Epithelial cell of esophagus (primary cell): ENCODE measurements at regions not wholly inside any gene's neighbourhood (a gene's known extent, or its start where the extent isn't known, plus 50 kb on each side); places are given as distances from the start of the nearest gene placed in this dataset.

ENCODE experiments used
- DNase-seq: peaks from one replicate; pipeline ENCODE4 v3.0.0; 2010; ENCODE audit warnings: low read depth
- H3K4me3 ChIP-seq: 2 replicates; pipeline ENCODE4 v1.5.1; 2011; ENCODE audit warnings: mild to moderate bottlenecking, low read length, control low read depth
- TF ChIP-seq, protein P1 (sequence below): IDR thresholded peaks from 2 replicates; pipeline ENCODE4 v1.5.1; 2011; ENCODE audit warnings: low read depth, mild to moderate bottlenecking, low read length, control low read depth, inconsistent platforms; ENCODE audit not compliant: insufficient read depth; ENCODE audit errors: missing control alignments

DNA sequence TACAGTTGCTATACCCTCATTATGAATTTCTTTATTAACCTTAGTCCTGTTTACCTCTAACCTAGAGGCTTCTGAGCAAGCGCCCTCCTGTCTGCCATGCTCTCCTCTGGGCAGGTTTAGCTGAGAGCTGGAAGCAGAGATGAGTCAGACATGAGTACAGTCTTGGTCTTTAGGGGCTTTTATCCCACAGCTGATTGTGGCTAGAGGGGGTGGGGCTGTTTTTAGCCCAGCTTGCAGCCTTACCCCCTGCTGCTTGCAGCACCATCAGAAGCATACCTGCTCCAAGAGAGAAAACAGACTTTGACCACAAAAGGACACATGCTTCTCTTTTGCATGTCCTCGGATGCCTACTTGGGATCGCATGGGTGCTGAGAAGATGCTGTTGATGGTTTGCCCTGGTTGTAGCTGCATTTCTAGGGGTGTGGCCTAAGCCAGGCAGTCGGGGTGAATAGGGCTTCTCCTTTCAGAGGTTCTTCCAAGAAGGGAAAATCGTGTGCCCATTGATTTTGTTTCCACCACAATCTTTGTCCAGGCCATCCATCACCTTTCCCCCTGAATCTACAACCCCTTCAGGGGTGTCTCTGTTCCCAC, 115.0 kb upstream of the LGALSL start:
- TF ChIP-seq, protein P1, sequence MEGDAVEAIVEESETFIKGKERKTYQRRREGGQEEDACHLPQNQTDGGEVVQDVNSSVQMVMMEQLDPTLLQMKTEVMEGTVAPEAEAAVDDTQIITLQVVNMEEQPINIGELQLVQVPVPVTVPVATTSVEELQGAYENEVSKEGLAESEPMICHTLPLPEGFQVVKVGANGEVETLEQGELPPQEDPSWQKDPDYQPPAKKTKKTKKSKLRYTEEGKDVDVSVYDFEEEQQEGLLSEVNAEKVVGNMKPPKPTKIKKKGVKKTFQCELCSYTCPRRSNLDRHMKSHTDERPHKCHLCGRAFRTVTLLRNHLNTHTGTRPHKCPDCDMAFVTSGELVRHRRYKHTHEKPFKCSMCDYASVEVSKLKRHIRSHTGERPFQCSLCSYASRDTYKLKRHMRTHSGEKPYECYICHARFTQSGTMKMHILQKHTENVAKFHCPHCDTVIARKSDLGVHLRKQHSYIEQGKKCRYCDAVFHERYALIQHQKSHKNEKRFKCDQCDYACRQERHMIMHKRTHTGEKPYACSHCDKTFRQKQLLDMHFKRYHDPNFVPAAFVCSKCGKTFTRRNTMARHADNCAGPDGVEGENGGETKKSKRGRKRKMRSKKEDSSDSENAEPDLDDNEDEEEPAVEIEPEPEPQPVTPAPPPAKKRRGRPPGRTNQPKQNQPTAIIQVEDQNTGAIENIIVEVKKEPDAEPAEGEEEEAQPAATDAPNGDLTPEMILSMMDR = no peak
- DNase-seq = peak; percentile 49
- H3K4me3 ChIP-seq = no peak overlapping the region

DNA sequence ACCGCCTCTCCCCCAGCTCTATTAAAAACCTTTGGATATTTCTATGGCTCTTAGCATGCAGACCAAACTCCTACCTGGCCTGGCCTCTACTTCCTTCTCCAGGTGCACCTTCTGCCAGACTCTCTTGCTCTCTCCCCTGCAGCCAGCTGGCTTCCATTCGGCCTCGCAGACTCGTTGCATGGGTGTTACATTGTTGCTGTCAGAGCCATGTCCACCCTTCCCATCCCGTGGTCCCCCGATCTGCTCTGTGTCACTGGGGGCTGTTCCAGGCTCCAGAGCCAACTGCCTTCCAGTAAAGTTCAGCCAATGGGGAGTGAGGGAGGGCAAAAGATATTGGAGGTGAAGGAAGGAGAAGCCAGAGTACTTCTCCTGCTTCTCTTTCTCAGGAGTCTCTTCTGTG, 112.5 kb upstream of the LGALSL start:
- TF ChIP-seq, protein P1 = no peak
- H3K4me3 ChIP-seq = no peak overlapping the region
- DNase-seq = no peak

DNA sequence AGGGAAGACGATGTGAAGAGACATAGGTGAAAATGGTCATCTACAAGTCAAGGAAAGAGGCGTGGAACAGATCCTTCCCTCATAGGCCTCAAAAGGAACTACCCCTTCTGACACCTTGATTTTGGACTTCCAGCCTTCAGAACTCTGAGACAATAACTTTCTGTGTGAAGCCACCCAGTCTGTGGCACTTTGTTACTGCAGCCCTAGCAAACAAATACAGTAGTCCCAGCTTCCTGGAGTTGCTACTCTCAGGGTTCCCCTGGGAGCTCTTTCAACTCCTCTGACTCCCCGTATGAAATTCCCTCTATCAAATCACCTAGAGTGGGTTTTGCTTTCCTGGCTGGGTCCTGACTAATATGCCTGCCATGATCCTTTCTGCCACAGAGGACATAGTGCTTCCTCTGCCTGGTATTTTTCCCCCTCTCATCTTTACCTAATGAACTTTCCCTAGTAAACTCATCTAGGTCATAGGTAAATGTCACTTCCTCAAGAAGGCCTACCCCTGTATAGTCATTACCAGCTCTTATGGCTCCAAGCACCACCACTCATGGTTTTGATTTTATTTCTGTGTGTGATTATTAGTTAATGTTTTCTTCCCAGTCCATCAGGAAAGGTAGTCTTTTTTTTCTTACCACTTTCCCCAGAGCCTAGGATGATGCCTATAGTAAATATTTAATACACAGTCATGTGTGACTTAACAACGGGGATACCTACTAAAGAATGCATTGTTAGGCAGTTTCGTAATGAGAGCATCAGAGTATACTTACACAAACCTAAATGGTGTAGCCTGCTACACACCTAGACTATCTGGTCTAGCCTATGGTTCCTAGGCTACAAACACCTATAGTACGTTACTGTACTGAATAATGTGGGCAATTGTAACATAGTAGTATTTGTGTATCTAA, 111.5 kb upstream of the LGALSL start:
- DNase-seq = peak; percentile 71
- no peak overlapping the region for H3K4me3 ChIP-seq
- TF ChIP-seq, protein P1 = no peak

DNA sequence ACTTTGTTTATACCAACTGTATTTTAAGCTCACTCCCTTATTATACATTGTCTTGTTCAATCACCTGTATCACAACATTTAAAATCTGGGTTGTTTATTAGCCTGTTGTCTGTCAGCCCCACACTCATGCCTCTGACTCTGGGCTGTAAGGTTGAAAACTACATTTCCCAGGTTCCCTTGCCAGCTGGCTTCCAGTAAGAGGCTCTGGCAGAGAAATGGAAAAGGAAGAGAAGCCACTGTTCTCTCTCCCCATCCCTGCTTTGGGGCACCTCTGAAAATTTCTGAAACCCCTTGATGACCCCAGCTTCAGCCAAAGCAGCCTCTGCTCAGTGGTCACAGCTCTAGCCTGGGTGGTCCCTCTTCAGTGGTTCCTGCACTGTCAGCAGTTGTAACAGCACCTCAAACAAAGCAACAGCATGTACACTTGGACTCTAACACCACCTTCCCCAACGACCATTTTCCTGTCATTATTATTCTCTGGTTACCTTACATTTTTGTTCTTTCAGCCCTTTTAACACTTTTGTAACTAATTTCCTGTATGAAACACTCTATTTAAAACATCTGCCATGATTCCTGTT, 108.9 kb upstream of the LGALSL start:
- TF ChIP-seq, protein P1 = no peak
- DNase-seq = no peak
- H3K4me3 ChIP-seq = no peak overlapping the region

DNA sequence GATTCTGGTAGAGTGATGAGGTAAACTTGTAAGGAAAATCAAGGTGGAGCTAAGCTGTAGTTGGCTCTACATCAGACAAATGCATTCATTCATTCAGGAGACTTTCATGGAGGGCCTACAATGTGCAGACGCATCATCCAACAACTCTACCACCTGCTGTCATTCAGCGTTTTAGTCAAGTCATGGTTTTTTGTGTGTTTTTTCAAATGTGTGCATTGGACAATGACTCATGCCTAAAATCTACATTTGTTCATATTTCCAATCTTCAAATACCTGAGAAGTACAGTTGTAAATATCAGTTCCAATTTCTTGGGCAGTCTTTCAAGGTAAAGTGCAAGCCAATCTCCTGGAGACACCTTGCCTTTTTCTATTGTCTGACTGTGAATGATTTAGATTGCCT, 108.0 kb upstream of the LGALSL start:
- no peak overlapping the region for H3K4me3 ChIP-seq
- no peak for DNase-seq
- TF ChIP-seq, protein P1 = no peak

DNA sequence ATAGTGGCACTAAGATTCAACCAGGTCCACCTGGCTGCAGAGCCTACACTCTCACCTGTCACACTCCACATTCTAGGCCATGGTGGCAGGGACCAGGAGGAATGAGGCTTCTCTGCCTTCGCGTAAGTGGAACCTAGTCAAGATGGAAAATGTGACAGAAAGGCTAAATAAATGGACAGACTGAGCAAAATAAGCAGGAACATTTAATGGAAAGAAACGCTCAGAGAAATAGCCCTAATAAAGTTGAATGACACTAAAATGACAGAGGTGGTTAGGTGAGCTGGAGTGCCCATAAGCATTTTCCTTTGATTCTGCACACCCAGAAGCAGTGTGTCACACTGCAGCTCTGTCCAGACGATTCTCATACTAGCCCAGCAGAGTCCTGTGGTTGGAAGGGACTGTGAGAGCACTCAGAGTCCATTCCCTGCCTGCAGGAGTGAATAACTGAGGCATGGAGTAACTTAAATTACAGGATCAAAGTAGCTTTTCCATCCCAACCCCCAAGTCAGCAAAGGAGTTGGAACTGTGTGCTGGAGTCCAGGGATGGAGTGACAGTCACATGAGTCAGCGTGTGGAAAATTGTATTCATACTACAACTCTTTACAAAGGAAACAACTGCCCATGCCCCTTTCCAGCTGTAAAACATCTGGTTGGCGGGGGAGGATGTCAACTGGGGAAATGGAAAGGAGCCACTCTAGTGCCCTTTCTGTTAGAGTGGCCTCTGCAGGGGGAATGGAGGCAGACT, 105.4 kb upstream of the LGALSL start:
- no peak overlapping the region for H3K4me3 ChIP-seq
- TF ChIP-seq, protein P1 = no peak
- peak; percentile 48 for DNase-seq
